Astrocyte (in vitro differentiated cells and primary cell): ENCODE measurements at regions not wholly inside any gene's neighbourhood (a gene's known extent, or its start where the extent isn't known, plus 50 kb on each side); places are given as distances from the start of the nearest gene placed in this dataset.

ENCODE experiments used
- DNase-seq: peaks from one replicate; pipeline ENCODE4 v3.0.0-alpha.2; 2010; ENCODE audit warnings: low read depth
- FAIRE-seq: peaks from 2 replicates; lab custom pipeline; 2011; peaks lifted over from hg19 to GRCh38; lab: Jason Lieb, UNC
- H2AFZ ChIP-seq: 2 replicates; pipeline ENCODE4 v1.6.0; 2012; ENCODE audit warnings: low read depth, low read length, inconsistent platforms
- H3K27ac ChIP-seq: 2 replicates; pipeline ENCODE4 v1.5.1; 2011; ENCODE audit warnings: low read depth, low read length, inconsistent platforms
- H3K27me3 ChIP-seq: 2 replicates; pipeline ENCODE4 v1.6.0; 2011; ENCODE audit warnings: low read length, inconsistent platforms; ENCODE audit not compliant: insufficient read depth
- H3K36me3 ChIP-seq: 2 replicates; pipeline ENCODE4 v1.5.1; 2011; ENCODE audit warnings: low read length, inconsistent platforms; ENCODE audit not compliant: insufficient read depth
- H3K4me1 ChIP-seq: 2 replicates; pipeline ENCODE4 v1.5.1; 2011; ENCODE audit warnings: low read length, inconsistent platforms; ENCODE audit not compliant: insufficient read depth
- H3K4me2 ChIP-seq: 2 replicates; pipeline ENCODE4 v1.6.0; 2012; ENCODE audit warnings: low read length, inconsistent platforms
- H3K4me3 ChIP-seq: 2 replicates; pipeline ENCODE4 v1.5.1; 2011; ENCODE audit warnings: low read depth, mild to moderate bottlenecking, low read length, inconsistent platforms; ENCODE audit not compliant: insufficient read depth
- H3K79me2 ChIP-seq: 2 replicates; pipeline ENCODE4 v1.6.0; 2012; ENCODE audit warnings: mild to moderate bottlenecking, low read length, inconsistent platforms; ENCODE audit not compliant: insufficient read depth
- H3K9ac ChIP-seq: 2 replicates; pipeline ENCODE4 v1.6.0; 2012; ENCODE audit warnings: mild to moderate bottlenecking, low read length, inconsistent platforms
- H3K9me3 ChIP-seq: 2 replicates; pipeline ENCODE4 v1.5.1; 2012; ENCODE audit warnings: low read depth, mild to moderate bottlenecking, low read length, inconsistent platforms; ENCODE audit not compliant: insufficient read depth
- H4K20me1 ChIP-seq: 2 replicates; pipeline ENCODE4 v1.6.0; 2012; ENCODE audit warnings: low read length, inconsistent platforms; ENCODE audit not compliant: insufficient read depth
- H3K27ac Mint-ChIP-seq: one replicate; pipeline ENCODE4 v1.8.0; 2021; ENCODE audit warnings: mild to moderate bottlenecking, mixed read lengths; ENCODE audit not compliant: unreplicated experiment
- H3K27me3 Mint-ChIP-seq: one replicate; pipeline ENCODE4 v1.8.0; 2021; ENCODE audit warnings: low read depth, mixed read lengths; ENCODE audit not compliant: unreplicated experiment
- H3K36me3 Mint-ChIP-seq: one replicate; pipeline ENCODE4 v1.8.0; 2021; ENCODE audit warnings: low read depth, mixed read lengths; ENCODE audit not compliant: unreplicated experiment
- H3K4me1 Mint-ChIP-seq: one replicate; pipeline ENCODE4 v1.8.0; 2021; ENCODE audit warnings: low read depth, mixed read lengths; ENCODE audit not compliant: unreplicated experiment
- H3K4me3 Mint-ChIP-seq: one replicate; pipeline ENCODE4 v1.8.0; 2021; ENCODE audit warnings: mild to moderate bottlenecking, moderate library complexity, mixed read lengths; ENCODE audit not compliant: unreplicated experiment
- H3K9me3 Mint-ChIP-seq: one replicate; pipeline ENCODE4 v1.8.0; 2021; ENCODE audit warnings: mild to moderate bottlenecking, mixed read lengths; ENCODE audit not compliant: unreplicated experiment
- CTCF ChIP-seq: IDR thresholded peaks from 2 replicates; pipeline ENCODE4 v1.5.1; 2011; ENCODE audit warnings: low read depth, mild to moderate bottlenecking, inconsistent platforms, low read length, moderate library complexity; ENCODE audit not compliant: insufficient read depth
- EZH2 ChIP-seq: IDR thresholded peaks from 2 replicates; pipeline ENCODE4 v1.6.1; 2012; ENCODE audit warnings: mild to moderate bottlenecking, low read length, inconsistent platforms; ENCODE audit not compliant: insufficient read depth

GRCh38 chr12:115619889-115620288 lies 657.6 kb downstream of the MED13L start:
- Mint-ChIP-seq H3K27ac (no peak overlapping the region), H3K4me3 (no peak overlapping the region), H3K27me3 (peaks cover 28% of the 10 kb centered on the region), H3K4me1 (no peaks in the 10 kb centered on the region), H3K9me3 (peaks cover 10% of the 10 kb centered on the region), H3K36me3 (no peaks in the 10 kb centered on the region)
- DNase-seq = no peak
- Histone ChIP-seq H3K79me2 (no peaks in the 10 kb centered on the region), H3K9me3 (no peaks in the 10 kb centered on the region), H3K27me3 (no peaks in the 10 kb centered on the region), H3K27ac (no peak overlapping the region), H3K36me3 (no peaks in the 10 kb centered on the region), H3K4me1 (no peaks in the 10 kb centered on the region), H3K4me2 (no peak overlapping the region), H2AFZ (no peak overlapping the region), H3K9ac (no peak overlapping the region), H4K20me1 (no peaks in the 10 kb centered on the region), H3K4me3 (no peak overlapping the region)
- no peak for TF ChIP-seq CTCF
- TF ChIP-seq EZH2 = no peak
- no peak for FAIRE-seq

GRCh38 chr12:115619061-115619460 lies 658.4 kb downstream of the MED13L start:
- TF ChIP-seq CTCF = no peak
- TF ChIP-seq EZH2 = no peak
- Mint-ChIP-seq H3K27ac (no peak overlapping the region), H3K4me1 (no peaks in the 10 kb centered on the region), H3K4me3 (no peak overlapping the region), H3K36me3 (no peaks in the 10 kb centered on the region), H3K9me3 (peaks cover 10% of the 10 kb centered on the region), H3K27me3 (peaks cover 28% of the 10 kb centered on the region)
- Histone ChIP-seq H2AFZ (no peak overlapping the region), H3K36me3 (no peaks in the 10 kb centered on the region), H3K9me3 (no peaks in the 10 kb centered on the region), H3K4me2 (no peak overlapping the region), H3K4me3 (no peak overlapping the region), H3K27ac (no peak overlapping the region), H3K4me1 (no peaks in the 10 kb centered on the region), H3K27me3 (no peaks in the 10 kb centered on the region), H3K9ac (no peak overlapping the region), H4K20me1 (no peaks in the 10 kb centered on the region), H3K79me2 (no peaks in the 10 kb centered on the region)
- FAIRE-seq = no peak
- DNase-seq = no peak

- H3K27me3 Mint-ChIP-seq = peaks cover 31% of the 10 kb centered on the region
- H3K4me3 ChIP-seq = no peak overlapping the region
- H3K36me3 ChIP-seq = no peaks in the 10 kb centered on the region
- H3K9me3 ChIP-seq = no peaks in the 10 kb centered on the region
- TF ChIP-seq EZH2 (no peak), CTCF (no peak)
- no peaks in the 10 kb centered on the region for H4K20me1 ChIP-seq
- H3K9me3 Mint-ChIP-seq = peaks cover 17% of the 10 kb centered on the region
- H2AFZ ChIP-seq = no peak overlapping the region
- H3K4me1 Mint-ChIP-seq = no peaks in the 10 kb centered on the region
- H3K27me3 ChIP-seq = no peaks in the 10 kb centered on the region
- no peaks in the 10 kb centered on the region for H3K36me3 Mint-ChIP-seq
- H3K4me2 ChIP-seq = no peak overlapping the region
- no peak for DNase-seq
- H3K27ac Mint-ChIP-seq = no peak overlapping the region
- H3K9ac ChIP-seq = no peak overlapping the region
- no peak overlapping the region for H3K4me3 Mint-ChIP-seq
- no peaks in the 10 kb centered on the region for H3K79me2 ChIP-seq
- H3K4me1 ChIP-seq = no peaks in the 10 kb centered on the region
- no peak overlapping the region for H3K27ac ChIP-seq
- no peak for FAIRE-seq
Observed at GRCh38 chr12:115618105-115618504, 659.4 kb downstream of the MED13L start.
